Sciatic nerve (tissue), 2 donors: ENCODE measurements at regions not wholly inside any gene's neighbourhood (a gene's known extent, or its start where the extent isn't known, plus 50 kb on each side); places are given as distances from the start of the nearest gene placed in this dataset.
A peak's percentile ranks its signal among the peaks of the same experiment; 100 is the strongest.
"Not testable (repeated sequence)": the region's sequence is repeated elsewhere in the genome, so short reads cannot be mapped to it uniquely, and the experiment has no call there.

ENCODE experiments used
- ATAC-seq: fragments of 200-7000 bp; cut with Tn5 transposase; one replicate; pipeline ENCODE4 v1.9.1; 2020; ENCODE audit warnings: mild to moderate bottlenecking, moderate library complexity
- DNase-seq: peaks from one replicate; pipeline ENCODE4 v3.0.0-alpha.2; 2020; ENCODE audit warnings: low spot score
- intact Hi-C: fragments of 100-400 bp; cut with DNase I; formaldehyde crosslinking; loops from one replicate; pipeline ENCODE4 v1.14.2; 2022
- donor health status: DM: no; HTN: no; CAD: no.
- donor health status: DM: no; HTN: no; CAD: no.

GRCh38 chr6:80930376-80930775 lies 822.1 kb downstream of the TENT5A start:
- ATAC-seq (no peak), DNase-seq (no peak)
- intact Hi-C loops = no loop called here

DNA sequence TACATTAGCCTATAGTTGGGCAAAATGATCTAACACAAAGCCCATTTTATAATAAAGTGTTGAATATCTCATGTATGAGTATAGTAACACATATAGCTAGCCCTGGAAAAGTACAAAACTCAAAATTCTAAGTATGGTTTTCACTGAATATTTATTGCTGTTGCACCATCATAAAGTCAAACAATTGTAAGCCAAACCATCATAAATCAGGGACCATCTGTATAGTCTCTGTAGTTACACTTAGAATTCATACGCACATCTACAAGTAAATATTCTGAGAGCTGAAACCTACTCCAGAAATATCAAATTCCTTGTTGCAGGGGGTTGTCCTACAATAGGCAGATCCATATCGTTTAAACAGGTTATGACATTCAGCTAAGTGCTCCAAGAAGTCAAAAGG lies 817.3 kb downstream of the BCKDHB start:
- DNase-seq = no peak
- no peak for ATAC-seq
- intact Hi-C loops = no loop called here

DNA sequence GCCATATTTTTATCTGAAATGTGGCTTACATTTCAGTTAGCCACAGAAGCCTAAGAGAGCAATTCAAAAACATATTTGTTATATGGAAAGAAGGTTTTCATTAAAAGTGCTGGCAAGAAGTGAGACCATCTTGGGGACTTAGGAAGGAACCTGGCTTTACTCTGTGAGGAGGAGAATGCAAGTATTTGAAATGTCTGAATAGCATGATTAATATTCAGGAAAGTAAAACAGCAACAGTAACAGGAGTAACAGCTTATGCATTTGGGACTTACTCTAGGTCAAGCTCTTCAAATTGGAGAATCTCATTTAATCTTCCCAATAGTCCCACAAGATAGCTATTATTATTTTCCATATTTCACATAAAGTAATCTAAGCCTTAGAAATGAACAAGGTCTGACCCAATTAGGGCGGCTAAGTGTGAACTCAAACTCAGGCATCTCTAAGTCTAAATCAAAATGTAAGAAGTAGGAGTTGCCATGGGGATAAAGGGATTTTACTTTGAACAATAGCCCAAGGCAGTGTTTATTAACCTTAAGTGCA lies 816.5 kb downstream of the BCKDHB start:
- intact Hi-C loops = no loop called here
- no peak for DNase-seq
- ATAC-seq = no peak

GRCh38 chr6:80921861-80922460 lies 815.5 kb downstream of the BCKDHB start:
- intact Hi-C loops = no loop called here
- DNase-seq (no peak), ATAC-seq (no peak)

GRCh38 chr6:80907831-80908230 lies 801.4 kb downstream of the BCKDHB start:
- no peak for ATAC-seq
- intact Hi-C loops = no loop called here
- no peak for DNase-seq

- ATAC-seq (no peak), DNase-seq (no peak)
- intact Hi-C loops = loop anchor here (2.0 kb wide), 1 partner anchor 49 kb away; no protein-coding TSS in a partner anchor
These were observed 797.2 kb downstream of the BCKDHB start for GRCh38 chr6:80903711-80904110.

GRCh38 chr6:80886475-80886874 lies 780.0 kb downstream of the BCKDHB start:
- DNase-seq = no peak
- intact Hi-C loops = no loop called here
- no peak for ATAC-seq

GRCh38 chr6:80872951-80873308 lies 766.5 kb downstream of the BCKDHB start:
- intact Hi-C loops = no loop called here
- ATAC-seq (no peak), DNase-seq (no peak)

- intact Hi-C loops = no loop called here
- ATAC-seq = peak; percentile 98
- peak; percentile 78 for DNase-seq
These were observed 765.9 kb downstream of the BCKDHB start for GRCh38 chr6:80872199-80872950.

DNA sequence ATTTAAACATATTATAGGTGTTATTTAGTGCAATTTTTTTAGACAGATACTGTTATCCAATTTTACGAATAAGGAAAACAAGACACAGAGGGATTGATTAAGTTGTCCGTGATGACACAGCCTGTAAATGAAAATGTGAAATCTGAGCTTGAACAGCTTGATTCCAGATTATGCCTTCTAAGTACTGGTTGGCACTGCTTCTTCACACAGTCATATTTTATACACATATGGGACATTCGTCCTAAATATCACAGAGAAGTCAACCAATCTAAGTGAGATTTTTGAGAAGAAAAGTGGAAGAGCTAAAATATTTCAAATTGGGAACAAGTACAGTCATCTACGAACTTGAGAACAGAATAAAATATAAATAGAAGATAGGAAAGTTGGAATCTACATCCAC lies 756.3 kb downstream of the BCKDHB start:
- ATAC-seq (no peak), DNase-seq (no peak)
- intact Hi-C loops = no loop called here

GRCh38 chr6:80860107-80860506 lies 753.6 kb downstream of the BCKDHB start:
- ATAC-seq (no peak), DNase-seq (no peak)
- intact Hi-C loops = no loop called here

GRCh38 chr6:80847973-80848372 lies 741.5 kb downstream of the BCKDHB start:
- DNase-seq, intact Hi-C loops, ATAC-seq: not testable (repeated sequence)

GRCh38 chr6:80832337-80832736 lies 725.9 kb downstream of the BCKDHB start:
- ATAC-seq (no peak), DNase-seq (no peak)
- intact Hi-C loops = no loop called here

DNA sequence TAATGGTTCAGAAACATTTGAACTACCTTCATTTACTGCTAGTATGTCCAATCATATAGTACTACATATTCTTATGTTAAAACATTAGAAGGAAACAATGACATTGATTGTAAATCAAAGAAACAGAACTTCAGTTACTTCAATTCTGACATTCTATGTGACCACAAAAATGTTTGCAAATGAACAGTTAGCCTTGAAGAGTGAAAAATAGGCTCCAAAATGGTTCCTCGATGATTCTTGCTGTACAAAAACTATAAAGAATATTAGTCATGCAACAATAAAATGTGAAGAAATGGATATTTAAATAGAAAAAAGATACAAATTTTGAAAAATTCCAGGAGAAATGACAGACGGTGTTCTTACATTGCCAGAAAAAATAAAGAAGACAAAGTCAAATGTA lies 686.9 kb downstream of the BCKDHB start:
- intact Hi-C loops = no loop called here
- ATAC-seq (no peak), DNase-seq (no peak)

DNA sequence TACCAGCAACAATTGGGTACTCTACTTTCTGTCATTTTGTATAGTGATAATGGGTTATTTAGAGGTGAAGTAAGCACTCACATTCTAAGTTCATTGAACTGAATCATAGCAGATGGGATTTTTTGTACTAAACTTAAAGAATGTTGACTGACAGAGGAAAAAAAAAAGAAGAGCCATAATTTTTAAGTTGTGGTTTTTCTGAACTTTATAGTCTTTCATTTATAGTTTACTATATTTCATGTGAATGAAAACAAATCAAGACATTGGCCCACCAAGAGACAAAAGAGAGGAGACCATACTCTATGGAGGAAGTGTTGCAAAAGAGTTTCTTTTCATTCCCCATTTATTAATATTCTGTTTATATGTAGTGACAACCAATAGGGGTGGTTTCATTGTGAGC lies 685.7 kb downstream of the BCKDHB start:
- DNase-seq (no peak), ATAC-seq (no peak)

DNA sequence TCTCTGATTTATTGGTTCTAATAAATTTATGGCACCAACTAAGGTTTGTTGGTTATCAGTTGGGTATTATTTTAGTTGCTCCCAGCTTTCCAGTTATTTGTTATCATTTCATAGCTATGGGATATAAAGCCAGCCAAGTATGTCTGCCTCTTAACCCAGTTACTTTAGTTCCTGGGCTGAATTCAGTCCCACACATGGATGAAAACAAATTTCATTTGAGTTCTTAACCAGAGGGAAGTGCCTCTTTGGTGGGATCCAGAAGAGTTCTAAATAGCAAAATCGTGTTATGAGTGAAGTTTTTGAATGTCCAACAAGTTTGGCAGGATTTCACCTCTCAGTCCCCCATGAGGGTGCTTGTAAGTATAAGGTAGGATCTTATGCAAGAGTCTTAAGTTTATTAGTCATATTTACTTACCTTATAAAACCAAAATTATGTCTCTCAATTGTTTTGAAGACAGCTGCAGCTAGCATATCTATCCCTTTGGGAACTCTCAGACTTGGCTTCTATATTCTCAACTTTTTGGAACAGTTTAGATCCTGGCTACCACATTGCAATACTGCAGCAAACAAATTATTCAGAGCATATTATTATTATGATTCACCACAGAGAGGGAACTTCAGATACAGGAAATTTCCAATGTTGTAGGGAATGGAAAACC lies 683.6 kb downstream of the BCKDHB start:
- DNase-seq (no peak), ATAC-seq (peak; percentile 91)
- intact Hi-C loops = no loop called here

More for the DNA sequence above, 685.7 kb downstream of the BCKDHB start:
- intact Hi-C loops = no loop called here

GRCh38 chr6:80783271-80783670 lies 676.8 kb downstream of the BCKDHB start:
- intact Hi-C loops, DNase-seq, ATAC-seq: not testable (repeated sequence)

DNA sequence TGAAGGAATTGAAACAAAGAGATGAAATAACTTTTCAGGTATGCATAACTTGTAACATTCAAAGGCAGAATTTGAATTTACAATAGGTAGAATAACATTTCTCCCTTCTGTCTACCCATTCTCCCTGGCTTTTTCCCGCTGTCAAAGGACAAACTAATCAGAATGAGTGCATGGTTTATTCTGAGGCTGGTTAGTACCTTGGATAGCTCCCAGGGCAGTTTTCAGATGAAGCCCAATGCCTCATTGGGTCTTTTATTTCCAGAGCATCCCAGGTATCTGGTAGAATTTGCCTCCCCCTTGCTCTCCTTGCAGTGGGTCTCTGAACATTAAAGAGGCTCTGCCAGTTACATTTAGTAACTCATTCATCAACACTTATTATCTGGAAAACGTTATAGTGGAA lies 665.5 kb downstream of the BCKDHB start:
- no peak for DNase-seq
- intact Hi-C loops = no loop called here
- no peak for ATAC-seq

- DNase-seq (no peak), ATAC-seq (peak; percentile 82)
- intact Hi-C loops = no loop called here
These were observed 662.6 kb downstream of the BCKDHB start for GRCh38 chr6:80769106-80769505.

- peak; percentile 90 for ATAC-seq
- intact Hi-C loops = no loop called here
- peak; percentile 61 for DNase-seq
These were observed 661.3 kb downstream of the BCKDHB start for GRCh38 chr6:80767808-80768207.
